ENCODE measurements at regions not wholly inside any gene's neighbourhood (a gene's known extent, or its start where the extent isn't known, plus 50 kb on each side); places are given as distances from the start of the nearest gene placed in this dataset.

GRCh38 chr2:205937211-205937610 is 148.8 kb downstream of the INO80D start:
- no peak for DNase-seq (ENCODE audit: low read depth)
- H3K4me3 ChIP-seq (ENCODE audit: low read depth, low read length) = no peak overlapping the region

- DNase-seq (ENCODE audit: low read depth) = no peak
- no peak overlapping the region for H3K4me3 ChIP-seq (ENCODE audit: low read depth, low read length)
Observed at GRCh38 chr2:205936446-205936845, 149.5 kb downstream of the INO80D start.

GRCh38 chr2:205934443-205934842 is 151.5 kb downstream of the INO80D start:
- no peak for DNase-seq (ENCODE audit: low read depth)
- H3K4me3 ChIP-seq (ENCODE audit: low read depth, low read length) = no peak overlapping the region

- DNase-seq (ENCODE audit: low read depth) = no peak
- H3K4me3 ChIP-seq (ENCODE audit: low read depth, low read length) = no peak overlapping the region
Observed at GRCh38 chr2:205932861-205933260, 153.1 kb downstream of the INO80D start.

- H3K4me3 ChIP-seq (ENCODE audit: low read depth, low read length) = no peak overlapping the region
- no peak for DNase-seq (ENCODE audit: low read depth)
Observed at GRCh38 chr2:205931388-205931787, 154.6 kb downstream of the INO80D start.

GRCh38 chr2:205930209-205930608 is 155.8 kb downstream of the INO80D start:
- no peak overlapping the region for H3K4me3 ChIP-seq (ENCODE audit: low read depth, low read length)
- DNase-seq (ENCODE audit: low read depth) = no peak

GRCh38 chr2:205929246-205929942 is 156.6 kb downstream of the INO80D start:
- H3K4me3 ChIP-seq (ENCODE audit: low read depth, low read length) = no peak overlapping the region
- DNase-seq (ENCODE audit: low read depth) = no peak

- H3K4me3 ChIP-seq (ENCODE audit: low read depth, low read length) = peak overlapping the region; percentile 37
- DNase-seq (ENCODE audit: low read depth) = no peak
Observed at GRCh38 chr2:205925373-205926337, 160.3 kb downstream of the INO80D start.

- no peak for DNase-seq (ENCODE audit: low read depth)
Observed at GRCh38 chr2:205924676-205925075, 161.3 kb downstream of the INO80D start.

GRCh38 chr2:205915130-205915524 is 170.8 kb downstream of the INO80D start:
- H3K4me3 ChIP-seq (ENCODE audit: low read depth, low read length) = no peak overlapping the region
- DNase-seq (ENCODE audit: low read depth) = no peak

More at GRCh38 chr2:205924676-205925075, 161.3 kb downstream of the INO80D start:
- H3K4me3 ChIP-seq (ENCODE audit: low read depth, low read length) = no peak overlapping the region

- DNase-seq (ENCODE audit: low read depth) = no peak
- H3K4me3 ChIP-seq (ENCODE audit: low read depth, low read length) = no peak overlapping the region
Observed at GRCh38 chr2:205914213-205915129, 171.5 kb downstream of the INO80D start.

- H3K4me3 ChIP-seq (ENCODE audit: low read depth, low read length) = no peak overlapping the region
- no peak for DNase-seq (ENCODE audit: low read depth)
Observed at GRCh38 chr2:205913668-205914067, 172.3 kb downstream of the INO80D start.

GRCh38 chr2:205911306-205911705 is 174.7 kb downstream of the INO80D start:
- no peak overlapping the region for H3K4me3 ChIP-seq (ENCODE audit: low read depth, low read length)
- DNase-seq (ENCODE audit: low read depth) = no peak

- no peak for DNase-seq (ENCODE audit: low read depth)
Observed at GRCh38 chr2:205909184-205909572, 176.8 kb downstream of the INO80D start.

GRCh38 chr2:205908212-205909183 is 177.5 kb downstream of the INO80D start:
- no peak overlapping the region for H3K4me3 ChIP-seq (ENCODE audit: low read depth, low read length)
- peak; percentile 86 for DNase-seq (ENCODE audit: low read depth)

More at GRCh38 chr2:205909184-205909572, 176.8 kb downstream of the INO80D start:
- no peak overlapping the region for H3K4me3 ChIP-seq (ENCODE audit: low read depth, low read length)

GRCh38 chr2:205906419-205906818 is 179.6 kb downstream of the INO80D start:
- H3K4me3 ChIP-seq (ENCODE audit: low read depth, low read length) = no peak overlapping the region
- no peak for DNase-seq (ENCODE audit: low read depth)

- DNase-seq (ENCODE audit: low read depth) = no peak
- no peak overlapping the region for H3K4me3 ChIP-seq (ENCODE audit: low read depth, low read length)
Observed at GRCh38 chr2:205905576-205905975, 180.4 kb downstream of the INO80D start.

- no peak for DNase-seq (ENCODE audit: low read depth)
- no peak overlapping the region for H3K4me3 ChIP-seq (ENCODE audit: low read depth, low read length)
Observed at GRCh38 chr2:205904873-205905272, 181.1 kb downstream of the INO80D start.

Measured in skeletal muscle cell (primary cell).